GM19372 (cell line): ENCODE measurements at regions not wholly inside any gene's neighbourhood (a gene's known extent, or its start where the extent isn't known, plus 50 kb on each side); places are given as distances from the start of the nearest gene placed in this dataset.
"Not testable (repeated sequence)": the region's sequence is repeated elsewhere in the genome, so short reads cannot be mapped to it uniquely, and the experiment has no call there.

Source experiments
- ATAC-seq: cut with Tn5 transposase; IDR thresholded peaks from one replicate; pipeline ENCODE4 v1.9.1; 2021; ENCODE audit warnings: mild to moderate bottlenecking, low read depth, moderate library complexity; ENCODE audit not compliant: unreplicated experiment

DNA sequence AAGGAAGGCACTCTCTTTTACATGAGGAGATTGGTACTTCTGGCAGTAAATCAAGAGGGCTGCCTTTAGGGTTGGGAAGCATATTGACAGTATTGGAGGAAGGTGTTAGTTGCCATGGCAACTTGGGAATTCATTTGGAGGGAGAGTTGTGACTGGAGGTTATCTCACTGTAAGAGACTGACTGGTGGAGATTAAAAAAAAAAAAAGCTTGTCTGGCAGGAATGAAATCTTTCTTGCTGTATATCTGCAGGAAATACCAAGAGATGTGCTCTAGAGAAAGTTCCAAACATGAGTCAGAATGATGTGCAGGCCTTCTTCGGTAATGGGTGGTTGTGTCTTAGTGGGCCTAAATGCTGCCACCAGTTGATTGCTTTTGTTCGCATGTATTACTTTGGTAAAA is 59.8 kb upstream of the FAM72C start:
- not testable (repeated sequence) for ATAC-seq

- ATAC-seq: peak; percentile 91
Observed at GRCh38 chr1:144026022-144026421, 54.2 kb upstream of the FAM72C start.

DNA sequence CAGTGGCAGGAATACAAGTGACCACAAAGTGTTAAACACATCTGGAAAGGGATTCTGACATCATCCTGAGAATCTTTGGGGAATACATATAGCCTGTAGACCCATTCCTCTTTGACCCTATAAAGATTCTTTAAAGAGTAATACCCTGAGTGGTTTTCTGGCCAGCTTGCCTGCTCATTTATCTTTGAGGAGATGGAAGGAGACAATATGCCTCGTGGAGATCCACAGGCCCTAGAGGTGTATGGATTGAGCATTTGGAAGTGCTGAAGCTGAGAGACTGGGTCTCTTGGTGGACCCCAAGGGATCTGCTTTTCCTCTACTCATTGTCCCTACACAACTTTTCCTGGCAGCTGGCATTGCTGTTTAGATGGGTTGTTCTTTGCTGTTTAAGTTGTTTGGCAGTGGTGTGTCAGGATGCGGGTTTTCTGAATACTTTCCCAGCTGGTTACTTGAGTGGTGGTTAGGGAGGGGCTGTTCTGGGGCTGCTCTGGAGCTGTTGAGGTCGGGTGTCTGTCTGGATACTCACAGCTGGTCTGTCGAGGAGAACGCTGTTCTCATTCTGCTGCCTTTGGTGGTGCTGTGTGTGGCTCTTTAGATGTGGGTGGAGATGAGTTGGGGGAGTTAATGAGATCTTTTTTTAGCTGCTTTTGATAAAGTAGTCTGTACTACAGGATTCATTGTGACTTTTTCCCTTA is 50.1 kb upstream of the FAM72C start:
- not testable (repeated sequence) for ATAC-seq
